Transverse colon (tissue), 4 donors: ENCODE measurements at regions not wholly inside any gene's neighbourhood (a gene's known extent, or its start where the extent isn't known, plus 50 kb on each side); places are given as distances from the start of the nearest gene placed in this dataset.

Experiments used
- DNase-seq: peaks from one replicate; pipeline ENCODE4 v3.0.0-alpha.2; 2019
- H3K27ac ChIP-seq, 4 donors: fragments of 200-600 bp; sonication (generic); 2 replicates each; pipeline ENCODE4 v1.5.1; 2016 to 2018; ENCODE audit warnings: inconsistent platforms in 4 of 4
- H3K27me3 ChIP-seq: fragments of 200-600 bp; sonication (generic); 2 replicates; pipeline ENCODE4 v1.5.1; 2017; ENCODE audit warnings: inconsistent platforms
- H3K36me3 ChIP-seq, 4 donors: fragments of 200-600 bp; sonication (generic); 2 replicates each; pipeline ENCODE4 v1.5.1; 2017 to 2019; ENCODE audit warnings: inconsistent platforms in 4 of 4
- H3K4me1 ChIP-seq, 4 donors: fragments of 200-600 bp; sonication (generic); 2 replicates each; pipeline ENCODE4 v1.5.1; 2017 to 2020; ENCODE audit warnings: inconsistent platforms in 4 of 4
- H3K4me3 ChIP-seq, 4 donors: fragments of 200-600 bp; sonication (generic); 1 replicate in 1 of 4; 2 replicates in 3 of 4; pipeline versions ENCODE4 v1.5.1 to v1.6.1; 2017 to 2019; ENCODE audit warnings: inconsistent platforms in 4 of 4
- H3K9me3 ChIP-seq, 2 donors: fragments of 200-600 bp; sonication (generic); 2 replicates each; pipeline ENCODE4 v1.5.1; 2017 to 2019; ENCODE audit warnings: inconsistent platforms in 2 of 2
- EP300 ChIP-seq: sonication (generic); formaldehyde crosslinking; IDR thresholded peaks from one replicate; pipeline ENCODE4 v1.6.1; 2017; ENCODE audit warnings: antibody characterized with exemption, low read depth
- POLR2A ChIP-seq: fragments of 450-650 bp; IDR thresholded peaks from one replicate; pipeline ENCODE4 v1.6.1; 2016; ENCODE audit warnings: antibody characterized with exemption, mild to moderate bottlenecking, moderate library complexity
- POLR2AphosphoS5 ChIP-seq, 3 donors: sonication (generic); formaldehyde crosslinking; IDR thresholded peaks; one replicate each; pipeline ENCODE4 v1.6.1; 2016; ENCODE audit warnings: antibody characterized with exemption in 3 of 3
- WGBS, 2 donors: methylation state at CpG; one replicate each; pipeline ENCODE4 v1.1.5; 2018; ENCODE audit warnings: low coverage in 1 of 2; 5-methylcytosine and 5-hydroxymethylcytosine counted together
- in situ Hi-C, 4 donors: fragments of 200-750 bp; cut with MboI; loops; one replicate each; pipeline versions ENCODE4 v1.15.0 to v1.15.1; 2017; ENCODE audit warnings: low sequenced_read_pairs in 3 of 4, low pct_ligation_motif_present in 1 of 4, low pct_unique_long_range_greater_than_20kb in 1 of 4
- intact Hi-C: fragments of 100-400 bp; cut with DNase I; formaldehyde crosslinking; loops from one replicate; pipeline ENCODE4 v1.15.1; 2023; ENCODE audit warnings: low total_unique reads
- TF ChIP-seq, protein P1 (sequence below), 5 experiments: fragments of 200-600 bp in 3 of 5; fragments of 450-650 bp in 2 of 5; sonication (generic) in 3 of 5; IDR thresholded peaks; 1 replicate in 2 of 5; 2 replicates in 3 of 5; pipeline ENCODE4 v1.5.1; 2016 to 2017; ENCODE audit warnings: antibody characterized with exemption in 5 of 5, inconsistent platforms in 3 of 5, mild to moderate bottlenecking in 2 of 5, moderate library complexity in 1 of 5

DNA sequence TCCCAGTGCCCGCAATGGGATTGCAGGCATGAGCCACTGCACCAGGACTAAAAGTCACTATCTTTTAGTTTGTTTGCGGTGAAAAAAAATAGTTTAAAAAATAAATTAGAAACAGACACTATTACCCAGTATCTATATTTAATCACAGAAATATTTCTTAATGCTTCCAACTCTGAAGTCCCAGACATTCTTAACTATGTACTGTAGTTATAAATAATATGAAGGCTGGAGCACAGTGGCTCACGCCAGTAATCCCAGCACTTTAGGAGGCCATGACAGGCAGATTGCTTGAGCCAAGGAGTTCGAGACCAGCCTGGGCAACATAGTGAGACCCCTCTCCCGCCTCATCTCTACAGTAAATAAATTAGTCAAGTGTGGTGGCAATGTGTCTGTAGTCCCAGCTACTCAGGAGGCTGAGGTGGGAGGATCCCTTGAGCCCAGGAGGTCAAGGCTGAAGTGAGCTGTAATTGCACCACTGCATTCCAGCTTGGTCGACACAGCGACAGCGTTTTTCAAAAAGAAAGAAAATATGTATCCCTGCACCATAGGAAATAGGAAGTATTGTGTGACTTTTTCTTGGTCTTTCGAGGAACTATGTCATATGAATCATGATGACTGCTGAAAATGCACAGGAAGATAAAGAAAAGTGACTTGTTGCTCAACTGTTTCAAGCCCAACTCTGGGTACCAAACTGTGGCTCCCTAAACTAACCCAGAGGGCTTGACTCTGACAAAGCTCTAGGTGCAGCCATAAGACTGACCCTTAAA is 74.9 kb upstream of the STEAP1B start:
- no peak for TF ChIP-seq POLR2AphosphoS5 (IDR thresholded peaks at IDR 0.05)
- intact Hi-C loops: no loop called here
- Histone ChIP-seq H3K9me3 (no peaks in the 10 kb centered on the region), H3K27me3 (peaks cover 4% of the 10 kb centered on the region), H3K27ac (no peak overlapping the region), H3K36me3 (no peaks in the 10 kb centered on the region), H3K4me3 (no peak overlapping the region), H3K4me1 (peaks cover 0 to 17% (median 6%) of the 10 kb centered on the region in 4 donors)
- in situ Hi-C loops: loop anchor here in 1 of 4 donors (25.0 kb wide), 1 partner anchor 487 kb away; no protein-coding TSS in a partner anchor
- DNase-seq: no peak
- WGBS, 2 donors: 77 to 79% methylated on average over 5 to 9 of the region's 9 CpGs

DNA sequence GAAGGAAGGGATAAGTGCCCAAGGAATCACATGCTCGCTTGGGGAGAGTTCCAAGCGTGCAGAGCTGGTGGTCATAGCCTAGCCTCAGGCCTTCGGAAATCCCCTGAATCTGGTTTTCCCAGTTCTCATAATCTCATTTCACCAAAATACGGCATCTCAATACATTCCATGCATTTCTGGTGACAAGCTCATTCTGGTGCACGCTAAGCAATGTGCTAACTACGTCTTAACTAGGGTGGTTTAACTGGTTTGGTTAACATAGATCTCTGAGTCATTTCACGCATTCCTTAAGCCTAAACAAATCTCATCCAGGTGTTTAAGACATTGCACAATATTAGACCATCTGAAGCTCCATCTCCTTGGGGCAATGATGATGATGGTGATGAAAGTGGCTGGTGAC is 72.9 kb upstream of the STEAP1B start:
- no peak for DNase-seq
- Histone ChIP-seq H3K27me3 (no peaks in the 10 kb centered on the region), H3K4me1 (peaks cover 0 to 11% (median 6%) of the 10 kb centered on the region in 4 donors), H3K27ac (no peak overlapping the region), H3K4me3 (no peak overlapping the region), H3K36me3 (no peaks in the 10 kb centered on the region), H3K9me3 (no peaks in the 10 kb centered on the region)
- in situ Hi-C loops (loop anchor here in 1 of 4 donors (25.0 kb wide), 1 partner anchor 489 kb away; no protein-coding TSS in a partner anchor), intact Hi-C loops (no loop called here)
- TF ChIP-seq EP300 (no peak), POLR2A (no peak), POLR2AphosphoS5 (IDR thresholded peaks at IDR 0.05) (no peak)
- TF ChIP-seq, protein P1, sequence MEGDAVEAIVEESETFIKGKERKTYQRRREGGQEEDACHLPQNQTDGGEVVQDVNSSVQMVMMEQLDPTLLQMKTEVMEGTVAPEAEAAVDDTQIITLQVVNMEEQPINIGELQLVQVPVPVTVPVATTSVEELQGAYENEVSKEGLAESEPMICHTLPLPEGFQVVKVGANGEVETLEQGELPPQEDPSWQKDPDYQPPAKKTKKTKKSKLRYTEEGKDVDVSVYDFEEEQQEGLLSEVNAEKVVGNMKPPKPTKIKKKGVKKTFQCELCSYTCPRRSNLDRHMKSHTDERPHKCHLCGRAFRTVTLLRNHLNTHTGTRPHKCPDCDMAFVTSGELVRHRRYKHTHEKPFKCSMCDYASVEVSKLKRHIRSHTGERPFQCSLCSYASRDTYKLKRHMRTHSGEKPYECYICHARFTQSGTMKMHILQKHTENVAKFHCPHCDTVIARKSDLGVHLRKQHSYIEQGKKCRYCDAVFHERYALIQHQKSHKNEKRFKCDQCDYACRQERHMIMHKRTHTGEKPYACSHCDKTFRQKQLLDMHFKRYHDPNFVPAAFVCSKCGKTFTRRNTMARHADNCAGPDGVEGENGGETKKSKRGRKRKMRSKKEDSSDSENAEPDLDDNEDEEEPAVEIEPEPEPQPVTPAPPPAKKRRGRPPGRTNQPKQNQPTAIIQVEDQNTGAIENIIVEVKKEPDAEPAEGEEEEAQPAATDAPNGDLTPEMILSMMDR (IDR thresholded peaks at IDR 0.05): no peak
- WGBS, 2 donors: 63 to 90% methylated on average over 4 to 7 of the region's 7 CpGs

DNA sequence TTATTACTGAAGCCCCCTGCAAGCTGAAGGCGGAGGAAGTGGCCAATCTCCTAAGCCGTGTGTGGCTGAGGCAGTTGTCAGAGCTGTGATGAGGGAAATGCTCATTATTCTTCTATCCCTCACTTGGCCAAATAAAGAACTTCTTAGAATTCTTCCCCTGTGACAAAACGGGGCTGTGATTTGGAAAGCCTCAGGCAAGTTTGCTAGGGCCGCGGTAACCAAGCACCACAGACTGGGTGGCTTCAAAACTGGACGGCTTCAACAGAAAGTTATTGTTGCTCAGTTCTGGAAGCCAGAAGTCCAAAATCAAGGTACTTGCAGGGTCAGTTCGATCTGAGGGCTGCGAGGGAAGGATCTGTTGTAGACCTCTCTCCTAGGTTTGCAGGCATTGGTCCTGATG is 72.3 kb upstream of the STEAP1B start:
- in situ Hi-C loops: loop anchor here in 1 of 4 donors (25.0 kb wide), 1 partner anchor 490 kb away; no protein-coding TSS in a partner anchor
- no peak for TF ChIP-seq POLR2A
- TF ChIP-seq, protein P1 (IDR thresholded peaks at IDR 0.05): no peak
- no peak for TF ChIP-seq POLR2AphosphoS5 (IDR thresholded peaks at IDR 0.05)
- TF ChIP-seq EP300: no peak

DNA sequence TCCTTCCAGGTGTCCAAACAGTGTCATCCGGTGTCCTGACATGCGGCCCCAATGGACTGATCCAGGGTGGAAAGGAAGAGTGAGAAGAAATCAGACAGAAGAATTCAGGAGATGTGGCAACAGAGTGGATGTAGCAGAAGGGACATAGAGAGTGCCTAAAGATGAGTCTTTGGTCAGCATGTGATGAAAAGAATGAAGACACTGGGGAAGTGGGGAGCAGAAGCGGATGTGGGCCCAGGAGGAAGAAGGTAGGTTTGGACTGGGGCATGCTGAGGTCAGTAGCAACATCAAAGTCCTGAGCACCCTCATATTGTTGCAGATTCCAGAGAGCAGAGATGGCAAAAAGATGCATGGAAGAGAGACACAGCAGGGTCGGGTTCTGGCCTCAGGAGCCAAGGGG is 71.8 kb upstream of the STEAP1B start:
- Histone ChIP-seq H3K4me1 (peaks cover 0 to 1% (median under 1%) of the 10 kb centered on the region in 4 donors), H3K9me3 (no peaks in the 10 kb centered on the region), H3K36me3 (no peaks in the 10 kb centered on the region), H3K4me3 (no peak overlapping the region), H3K27me3 (no peaks in the 10 kb centered on the region), H3K27ac (no peak overlapping the region)
- in situ Hi-C loops: loop anchor here in 1 of 4 donors (25.0 kb wide), 1 partner anchor 491 kb away; no protein-coding TSS in a partner anchor
- TF ChIP-seq POLR2A (no peak), EP300 (no peak), POLR2AphosphoS5 (IDR thresholded peaks at IDR 0.05) (no peak)
- TF ChIP-seq, protein P1 (IDR thresholded peaks at IDR 0.05): no peak
- WGBS, 2 donors: 90 to 94% methylated on average over 3 to 4 of the region's 4 CpGs
- intact Hi-C loops: no loop called here
- no peak for DNase-seq

More for the DNA sequence above, 72.3 kb upstream of the STEAP1B start:
- no peak overlapping the region for H3K4me3 ChIP-seq
- H3K27ac ChIP-seq: no peak overlapping the region
- no peak for DNase-seq
- H3K36me3 ChIP-seq: no peaks in the 10 kb centered on the region
- no peaks in the 10 kb centered on the region for H3K27me3 ChIP-seq
- intact Hi-C loops: no loop called here
- no peaks in the 10 kb centered on the region for H3K9me3 ChIP-seq
- 81% methylated on average over 8 of the region's 8 CpGs; no CpG with 5 or more reads in 1 of the 2 donors for WGBS, 2 donors
- H3K4me1 ChIP-seq: peaks cover 0 to 7% (median 4%) of the 10 kb centered on the region in 4 donors
